SU-DHL-6 (cell line): ENCODE measurements at regions not wholly inside any gene's neighbourhood (a gene's known extent, or its start where the extent isn't known, plus 50 kb on each side); places are given as distances from the start of the nearest gene placed in this dataset.

Source experiments
- H2AFZ ChIP-seq: fragments of 200-600 bp; sonication (generic); 2 replicates; pipeline ENCODE4 v1.6.1; 2014; ENCODE audit warnings: low read depth, mild to moderate bottlenecking, moderate library complexity, mixed read lengths, antibody characterized with exemption, low read length; ENCODE audit not compliant: severe bottlenecking
- H3F3A ChIP-seq: fragments of 200-600 bp; shearing (Covaris generic); 2 replicates; pipeline ENCODE4 v1.6.0; 2016; ENCODE audit warnings: antibody characterized with exemption, mild to moderate bottlenecking; ENCODE audit not compliant: insufficient read depth
- H3K27ac ChIP-seq: fragments of 200-600 bp; sonication (generic); 2 replicates; pipeline ENCODE4 v1.5.1; 2016; ENCODE audit warnings: low read depth, mild to moderate bottlenecking, low read length, moderate library complexity, mixed read lengths
- H3K27me3 ChIP-seq: fragments of 200-600 bp; sonication (generic), shearing (Covaris generic); 2 replicates; pipeline ENCODE4 v1.6.0; 2014; ENCODE audit warnings: mild to moderate bottlenecking, low read length
- H3K36me3 ChIP-seq: fragments of 200-600 bp; sonication (generic); 2 replicates; pipeline ENCODE4 v1.6.1; 2014; ENCODE audit warnings: mild to moderate bottlenecking, low read length, mixed read lengths
- H3K4me2 ChIP-seq: fragments of 300-600, 200-600 bp; shearing (Covaris generic), sonication (generic); 2 replicates; pipeline ENCODE4 v1.6.0; 2014; ENCODE audit warnings: low read length, low read depth, mild to moderate bottlenecking; ENCODE audit not compliant: poor library complexity, severe bottlenecking
- H3K4me3 ChIP-seq: fragments of 200-600 bp; sonication (generic); 2 replicates; pipeline ENCODE4 v1.5.1; 2014; ENCODE audit warnings: antibody characterized with exemption, low read length, mild to moderate bottlenecking, mixed read lengths; ENCODE audit not compliant: insufficient read depth, poor library complexity, severe bottlenecking
- H3K79me2 ChIP-seq: fragments of 200-600 bp; sonication (generic); 2 replicates; pipeline ENCODE4 v1.6.1; 2014; ENCODE audit warnings: mild to moderate bottlenecking, low read length, moderate library complexity; ENCODE audit not compliant: insufficient read depth
- H3K9ac ChIP-seq: fragments of 200-600 bp; sonication (generic); 2 replicates; pipeline ENCODE4 v1.7.0; 2014; ENCODE audit warnings: mild to moderate bottlenecking, low read length
- H3K9me2 ChIP-seq: fragments of 200-600 bp; sonication (generic); replicated peaks from 2 replicates; pipeline ENCODE4 v1.6.1; 2014; ENCODE audit warnings: low read length; ENCODE audit not compliant: insufficient read depth
- H3K9me3 ChIP-seq: fragments of 200-600 bp; sonication (generic); 2 replicates; pipeline ENCODE4 v1.6.1; 2014; ENCODE audit warnings: low read length, mixed read lengths; ENCODE audit not compliant: insufficient read depth
- H4K20me1 ChIP-seq: fragments of 200-600 bp; sonication (generic); 2 replicates; pipeline ENCODE4 v1.6.1; 2014; ENCODE audit warnings: low read depth, mild to moderate bottlenecking, antibody characterized with exemption, low read length, moderate library complexity, mixed read lengths
- EZH2phosphoT487 ChIP-seq: fragments of 200-600 bp; sonication (generic), shearing (Covaris generic); conservative IDR thresholded peaks from 2 replicates; pipeline ENCODE4 v1.6.1; 2018; ENCODE audit warnings: mild to moderate bottlenecking, antibody characterized with exemption, low read length, moderate library complexity, mixed read lengths
- TF ChIP-seq, protein P1 (sequence below): fragments of 200-600 bp; sonication (generic); IDR thresholded peaks from one replicate; pipeline ENCODE4 v1.5.1; 2017; ENCODE audit warnings: antibody characterized with exemption, mild to moderate bottlenecking, low read length, moderate library complexity; ENCODE audit not compliant: insufficient read depth, poor library complexity, severe bottlenecking

DNA sequence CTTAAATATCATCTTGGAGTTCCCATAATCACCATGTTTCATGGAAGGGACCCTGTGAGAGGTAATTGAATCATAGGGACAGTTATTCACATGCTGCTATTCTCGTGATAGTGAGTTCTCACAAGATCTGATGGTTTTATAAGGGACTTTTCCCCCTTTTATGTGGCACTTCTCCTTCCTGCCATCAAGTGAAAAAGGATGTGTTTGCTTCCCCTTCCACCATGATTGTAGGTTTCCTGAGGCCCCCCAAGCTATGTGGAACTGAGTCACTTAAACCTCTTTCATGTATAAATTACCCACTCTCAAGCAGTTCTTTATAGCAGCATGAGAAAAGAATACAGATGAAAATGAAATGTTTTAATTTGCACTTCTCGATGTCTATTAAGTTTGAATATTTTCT, 112.0 kb downstream of the ZNF648 start:
- TF ChIP-seq, protein P1, sequence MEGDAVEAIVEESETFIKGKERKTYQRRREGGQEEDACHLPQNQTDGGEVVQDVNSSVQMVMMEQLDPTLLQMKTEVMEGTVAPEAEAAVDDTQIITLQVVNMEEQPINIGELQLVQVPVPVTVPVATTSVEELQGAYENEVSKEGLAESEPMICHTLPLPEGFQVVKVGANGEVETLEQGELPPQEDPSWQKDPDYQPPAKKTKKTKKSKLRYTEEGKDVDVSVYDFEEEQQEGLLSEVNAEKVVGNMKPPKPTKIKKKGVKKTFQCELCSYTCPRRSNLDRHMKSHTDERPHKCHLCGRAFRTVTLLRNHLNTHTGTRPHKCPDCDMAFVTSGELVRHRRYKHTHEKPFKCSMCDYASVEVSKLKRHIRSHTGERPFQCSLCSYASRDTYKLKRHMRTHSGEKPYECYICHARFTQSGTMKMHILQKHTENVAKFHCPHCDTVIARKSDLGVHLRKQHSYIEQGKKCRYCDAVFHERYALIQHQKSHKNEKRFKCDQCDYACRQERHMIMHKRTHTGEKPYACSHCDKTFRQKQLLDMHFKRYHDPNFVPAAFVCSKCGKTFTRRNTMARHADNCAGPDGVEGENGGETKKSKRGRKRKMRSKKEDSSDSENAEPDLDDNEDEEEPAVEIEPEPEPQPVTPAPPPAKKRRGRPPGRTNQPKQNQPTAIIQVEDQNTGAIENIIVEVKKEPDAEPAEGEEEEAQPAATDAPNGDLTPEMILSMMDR = no peak
- TF ChIP-seq EZH2phosphoT487 = no peak
- no peak overlapping the region for H3K9ac ChIP-seq
- no peaks in the 10 kb centered on the region for H4K20me1 ChIP-seq
- H3K27me3 ChIP-seq = no peaks in the 10 kb centered on the region
- no peak overlapping the region for H3K27ac ChIP-seq
- no peak overlapping the region for H2AFZ ChIP-seq
- H3K9me2 ChIP-seq = no peaks in the 10 kb centered on the region
- no peaks in the 10 kb centered on the region for H3K36me3 ChIP-seq
- H3K4me2 ChIP-seq = no peak overlapping the region
- H3K9me3 ChIP-seq = no peaks in the 10 kb centered on the region
- no peak overlapping the region for H3K4me3 ChIP-seq
- H3K79me2 ChIP-seq = no peaks in the 10 kb centered on the region
- H3F3A ChIP-seq = no peaks in the 10 kb centered on the region

DNA sequence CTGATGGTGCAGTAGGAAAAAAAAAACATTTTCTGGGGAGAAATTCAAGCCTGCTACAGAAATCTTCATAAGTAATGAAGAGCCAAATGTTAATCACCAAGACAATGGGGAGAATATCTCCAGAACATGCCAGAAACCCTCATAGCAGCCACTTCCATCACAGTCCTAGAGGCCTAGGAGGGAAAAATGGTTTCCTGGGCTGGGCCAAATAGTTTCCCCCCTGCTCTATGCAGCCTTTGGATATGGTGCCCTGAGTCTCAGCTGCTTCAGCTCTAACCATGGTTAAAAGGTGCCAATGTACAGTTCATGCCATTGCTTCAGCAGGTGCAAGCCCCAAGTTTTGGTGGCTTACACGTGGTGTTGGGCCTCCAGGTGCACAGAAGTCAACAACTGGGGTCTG, 113.1 kb downstream of the ZNF648 start:
- H3K79me2 ChIP-seq = no peaks in the 10 kb centered on the region
- no peak overlapping the region for H3K4me3 ChIP-seq
- H3K27ac ChIP-seq = no peak overlapping the region
- H3K9me2 ChIP-seq = no peaks in the 10 kb centered on the region
- H2AFZ ChIP-seq = no peak overlapping the region
- no peaks in the 10 kb centered on the region for H3K36me3 ChIP-seq
- no peak overlapping the region for H3K4me2 ChIP-seq
- no peaks in the 10 kb centered on the region for H3K9me3 ChIP-seq
- H3F3A ChIP-seq = no peaks in the 10 kb centered on the region
- no peak overlapping the region for H3K9ac ChIP-seq
- no peaks in the 10 kb centered on the region for H4K20me1 ChIP-seq
- no peaks in the 10 kb centered on the region for H3K27me3 ChIP-seq
- TF ChIP-seq EZH2phosphoT487 = no peak
- TF ChIP-seq, protein P1 = no peak

DNA sequence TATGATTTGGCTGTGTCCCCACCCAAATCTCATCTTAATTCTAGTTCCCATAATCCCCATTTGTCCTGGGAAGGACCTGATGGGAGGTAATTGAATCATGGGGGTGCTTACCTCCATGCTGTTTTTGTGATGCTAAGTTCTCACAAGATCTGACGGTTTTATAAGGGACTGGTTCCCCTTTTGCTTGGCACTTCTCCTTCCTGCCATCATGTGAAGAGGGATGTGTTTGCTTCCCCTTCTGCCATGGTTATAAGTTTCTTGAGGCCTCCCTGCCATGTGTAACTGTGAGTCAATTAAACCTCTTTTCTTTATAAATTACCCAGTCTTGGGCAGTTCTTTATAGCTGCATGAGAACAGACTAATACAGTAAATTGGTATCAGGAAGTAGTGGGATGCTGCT, 114.1 kb downstream of the ZNF648 start:
- Histone ChIP-seq H2AFZ (no peak overlapping the region), H3F3A (no peaks in the 10 kb centered on the region), H3K9me2 (no peaks in the 10 kb centered on the region), H3K9ac (no peak overlapping the region), H4K20me1 (no peaks in the 10 kb centered on the region), H3K27me3 (no peaks in the 10 kb centered on the region), H3K27ac (no peak overlapping the region), H3K36me3 (no peaks in the 10 kb centered on the region), H3K4me3 (no peak overlapping the region), H3K4me2 (no peak overlapping the region), H3K9me3 (no peaks in the 10 kb centered on the region), H3K79me2 (no peaks in the 10 kb centered on the region)
- TF ChIP-seq EZH2phosphoT487 = no peak
- TF ChIP-seq, protein P1 = no peak
